COR-L47 (cell line): ENCODE measurements at regions not wholly inside any gene's neighbourhood (a gene's known extent, or its start where the extent isn't known, plus 50 kb on each side); places are given as distances from the start of the nearest gene placed in this dataset.

Source experiments
- DNase-seq: peaks from one replicate; lab custom pipeline; 2025; lab: John Stamatoyannopoulos, UW

DNA sequence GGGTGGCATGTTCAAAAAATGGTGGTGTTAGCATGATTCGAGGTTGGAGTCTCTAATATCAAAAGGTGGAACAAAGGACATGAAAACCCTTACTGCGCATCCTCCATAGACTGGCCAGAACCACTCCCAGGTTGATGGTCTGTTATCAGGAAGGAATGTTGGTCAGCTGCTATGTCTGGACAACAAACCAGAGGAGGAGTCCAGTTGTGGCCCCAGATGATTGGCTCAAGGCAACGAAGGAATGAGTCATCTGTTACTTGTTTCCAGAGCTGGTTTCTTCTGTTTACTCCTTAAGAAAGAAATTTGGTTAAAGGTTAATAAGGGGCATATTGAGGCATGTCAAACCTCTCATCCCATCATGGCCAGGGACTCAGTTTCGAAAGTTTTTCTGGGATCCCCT, 56.8 kb upstream of the GRIA4 start:
- DNase-seq, result no peak

DNA sequence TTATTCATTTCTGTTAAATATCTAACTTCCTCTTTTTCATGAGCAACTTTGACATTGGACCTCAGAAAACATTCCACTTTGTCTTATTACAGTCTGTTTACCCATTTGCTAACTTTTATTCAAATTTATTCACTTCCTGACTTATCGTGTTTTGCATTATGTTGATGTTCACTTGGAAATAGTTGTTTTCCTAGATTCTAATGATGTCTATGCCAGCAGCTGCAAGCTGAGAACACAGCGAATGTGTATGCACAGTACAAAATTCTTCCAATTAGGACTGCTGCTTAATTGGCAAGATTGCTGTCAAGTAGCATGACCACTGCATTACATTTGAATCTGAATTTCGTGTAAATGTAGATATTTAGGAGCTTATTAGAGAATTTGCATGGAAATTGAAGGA, 61.5 kb upstream of the GRIA4 start:
- DNase-seq, result no peak

DNA sequence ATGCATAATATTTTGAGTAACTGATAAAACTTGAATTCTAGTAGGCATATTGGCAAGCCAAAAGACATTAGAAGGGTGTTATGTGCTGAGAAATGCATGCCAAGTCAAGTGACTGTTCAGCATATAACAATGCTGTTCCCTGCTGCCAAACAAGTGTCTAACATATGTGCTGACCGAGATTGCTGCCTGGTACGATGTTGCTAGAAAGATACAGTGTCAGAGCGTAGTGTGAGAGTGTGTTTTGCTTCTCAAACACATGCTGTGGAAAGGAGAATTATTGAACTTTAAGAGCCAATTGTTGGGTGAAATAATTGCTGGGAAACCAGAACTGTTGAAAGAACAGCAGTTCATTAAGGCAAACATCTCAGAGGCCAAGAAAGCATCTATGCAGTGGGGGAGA, 71.3 kb upstream of the GRIA4 start:
- no peak for DNase-seq

DNA sequence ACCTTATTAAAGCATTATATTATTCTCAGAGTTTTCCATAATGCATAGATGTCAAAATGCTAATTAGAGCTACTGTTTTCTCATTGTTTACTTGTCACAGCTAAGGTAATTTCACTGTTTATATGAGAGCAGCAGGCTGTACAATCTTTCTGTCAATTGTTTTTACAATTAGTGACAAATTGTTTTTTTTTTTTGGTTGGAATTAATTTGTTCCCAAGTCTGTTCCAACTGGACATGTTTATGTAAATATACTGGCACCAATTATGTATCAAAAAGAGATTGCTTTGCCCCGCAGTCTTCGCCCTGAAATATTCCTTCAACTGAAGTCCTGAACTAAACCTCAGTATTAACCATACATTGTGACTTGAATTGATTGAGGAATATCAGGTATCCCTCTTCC, 72.3 kb upstream of the GRIA4 start:
- DNase-seq, result no peak

DNA sequence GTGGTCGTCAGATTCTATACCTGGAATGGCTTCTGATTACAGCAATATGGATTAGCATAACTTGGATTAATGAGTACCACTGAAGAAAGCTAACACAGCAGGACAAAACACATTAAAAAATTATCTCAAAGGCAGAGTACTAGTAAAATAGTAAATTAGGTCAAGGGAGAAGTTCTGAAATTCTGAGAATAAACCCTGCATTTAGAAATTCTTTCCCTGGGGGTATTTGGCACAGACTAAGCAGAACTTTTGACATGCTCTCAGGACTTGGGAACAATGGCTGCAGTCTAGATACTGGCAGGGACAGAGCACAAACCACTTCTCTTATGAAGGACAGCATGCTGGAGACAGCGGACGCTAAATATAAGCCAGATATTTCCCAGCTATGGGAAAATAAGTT, 85.6 kb upstream of the GRIA4 start:
- no peak for DNase-seq

DNA sequence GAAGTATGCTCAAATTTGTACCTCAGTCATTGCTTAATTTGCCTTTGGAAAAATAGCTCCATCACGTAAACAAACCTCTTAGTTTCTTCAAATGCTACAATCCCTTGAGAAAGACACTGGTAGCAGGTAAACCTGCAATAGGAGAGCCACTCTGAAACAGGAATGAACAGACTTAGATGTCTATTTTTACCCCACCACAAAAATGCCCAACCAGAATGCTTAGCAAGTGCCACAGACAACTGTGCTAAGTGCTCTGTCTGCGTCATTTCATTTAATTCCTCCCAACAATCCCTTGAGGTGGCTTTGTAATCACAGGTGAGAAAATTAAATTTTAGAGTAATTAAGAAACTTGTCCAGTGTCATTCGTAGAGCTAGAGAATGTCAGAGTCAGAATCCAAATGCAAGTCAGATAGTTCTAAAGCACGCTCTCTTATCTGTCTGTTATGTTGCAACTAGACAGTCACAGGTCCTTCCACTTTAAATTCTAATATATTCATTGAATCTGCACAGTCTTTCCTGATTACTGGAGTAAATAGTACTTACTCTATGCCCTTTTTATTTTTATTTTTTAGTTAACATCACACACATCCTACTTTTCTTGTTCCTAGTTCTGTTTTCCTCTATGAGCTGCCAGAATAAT, 89.0 kb upstream of the GRIA4 start:
- DNase-seq, result no peak

DNA sequence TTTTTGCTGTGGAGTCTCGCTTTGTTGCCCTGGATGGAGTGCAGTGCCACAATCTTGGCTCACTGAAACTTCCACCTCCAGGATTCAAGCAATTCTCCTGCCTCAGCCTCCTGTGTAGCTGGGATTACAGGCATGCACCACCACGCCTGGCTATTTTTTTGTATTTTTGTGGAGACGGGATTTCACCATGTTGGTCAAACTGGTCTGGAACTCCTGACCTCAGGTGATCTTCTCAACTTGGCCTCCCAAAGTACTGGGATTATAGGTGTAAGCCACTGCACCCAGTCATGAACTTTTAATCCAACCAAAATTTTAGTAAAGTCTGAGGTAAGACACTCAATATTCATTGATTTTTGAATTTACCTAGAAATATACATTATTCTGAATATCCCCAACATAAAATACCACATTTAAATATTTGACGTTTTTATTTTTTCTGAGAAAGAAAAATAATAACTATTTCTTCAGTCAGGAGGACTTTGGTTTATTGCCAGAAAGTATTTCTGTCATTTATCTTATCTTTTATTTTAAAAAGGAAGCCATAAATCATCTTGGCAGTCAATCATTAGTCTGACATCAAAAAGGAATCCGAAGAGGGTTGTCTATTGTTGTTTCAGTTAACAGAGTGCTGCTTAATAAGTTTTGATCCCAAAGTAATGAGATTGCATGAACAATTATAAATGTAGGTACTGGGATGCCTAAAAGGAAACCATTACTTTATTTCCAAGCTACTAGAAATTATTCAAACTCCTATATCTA, 102.2 kb upstream of the GRIA4 start:
- no peak for DNase-seq

DNA sequence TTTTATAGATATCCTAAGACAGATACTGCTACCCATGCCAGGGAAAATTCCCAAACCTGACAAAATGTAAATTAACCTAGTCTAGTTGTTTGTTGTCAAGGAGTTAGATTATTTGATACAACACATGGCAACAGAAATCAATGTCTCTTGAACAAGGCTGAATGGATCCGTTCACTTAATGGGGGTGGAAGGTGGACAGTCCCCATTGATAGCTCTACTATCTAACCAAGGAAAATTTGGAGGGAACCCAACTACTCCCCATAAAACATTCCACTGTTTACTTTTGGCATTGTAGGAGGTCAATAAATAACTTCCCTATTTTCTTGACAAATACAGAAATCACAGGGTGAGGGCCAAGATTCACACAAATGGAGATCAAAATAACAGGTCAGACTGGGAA, 117.9 kb upstream of the GRIA4 start:
- DNase-seq, result no peak

DNA sequence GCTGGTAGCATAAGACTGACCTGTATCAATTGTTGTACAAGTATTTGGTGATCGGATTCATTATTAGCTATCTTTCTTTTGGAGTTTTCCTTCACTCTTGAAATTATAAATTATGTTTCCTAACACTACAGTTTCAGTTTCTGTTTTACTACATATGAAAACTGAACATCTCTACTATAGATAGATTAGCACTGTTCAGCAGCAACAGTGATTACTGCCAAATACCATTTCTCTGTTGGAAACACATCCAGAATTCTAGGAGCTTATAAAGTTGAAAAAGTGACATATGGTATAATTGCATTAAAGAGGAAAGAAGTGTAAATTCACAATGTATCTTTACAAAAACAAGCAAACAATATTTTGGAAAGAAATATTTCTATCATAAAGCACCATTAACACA, 118.5 kb upstream of the GRIA4 start:
- no peak for DNase-seq

DNA sequence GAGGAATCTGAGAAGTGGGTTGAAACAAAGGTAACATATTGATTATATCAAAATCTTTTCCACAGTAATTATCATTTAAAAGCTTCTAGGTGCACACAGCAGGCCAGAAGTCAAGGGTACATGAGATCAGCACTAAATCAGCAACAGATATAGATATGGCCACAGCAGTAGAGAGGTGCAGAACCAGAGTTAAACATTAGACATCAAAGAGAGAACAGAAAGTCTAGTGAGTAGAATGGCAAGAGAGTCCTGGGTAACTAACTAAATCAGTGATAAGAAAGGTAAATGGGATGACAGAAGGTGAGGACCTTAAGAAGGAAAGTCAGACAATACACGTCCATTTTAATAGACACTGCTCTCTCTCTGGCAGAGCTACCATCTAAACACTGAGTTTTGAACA, 119.5 kb upstream of the GRIA4 start:
- no peak for DNase-seq

DNA sequence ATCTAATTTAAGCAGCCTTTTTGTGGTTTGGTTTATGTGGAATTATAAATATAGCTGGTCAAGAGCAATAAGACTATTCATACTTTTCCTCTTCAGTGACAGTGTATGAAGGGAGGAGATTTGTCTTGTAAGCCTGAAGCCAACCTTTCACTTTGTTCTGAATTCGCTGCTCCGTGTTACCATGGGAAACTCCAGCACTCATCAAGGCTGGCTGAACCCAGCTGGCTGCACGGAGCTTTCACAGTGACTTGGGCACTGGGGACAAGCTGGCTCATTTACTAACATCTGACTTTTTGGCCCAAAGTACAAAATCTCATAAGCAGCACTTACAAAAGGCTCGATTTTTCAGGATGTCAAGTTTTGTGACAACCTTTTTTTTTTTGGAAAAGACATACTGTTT, 120.4 kb upstream of the GRIA4 start:
- no peak for DNase-seq

DNA sequence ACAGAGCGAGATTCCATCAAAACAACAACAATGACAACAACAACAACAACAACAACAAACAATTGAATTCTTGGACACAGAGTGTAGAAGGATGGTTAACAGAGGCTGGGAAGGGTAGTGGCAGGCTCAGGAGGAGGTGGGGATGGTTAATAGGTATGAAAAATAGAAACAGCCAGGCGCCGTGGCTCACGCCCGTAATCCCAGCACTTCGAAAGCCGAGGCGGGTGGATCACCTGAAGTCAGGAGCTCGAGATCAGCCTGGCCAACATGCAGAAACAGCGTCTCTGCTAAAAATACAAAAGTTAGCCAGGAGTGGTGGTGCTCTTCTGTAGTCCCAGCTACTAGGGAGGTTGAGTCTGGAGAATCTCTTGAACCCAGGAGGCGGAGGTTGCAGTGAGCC, 122.9 kb upstream of the GRIA4 start:
- DNase-seq, result no peak

DNA sequence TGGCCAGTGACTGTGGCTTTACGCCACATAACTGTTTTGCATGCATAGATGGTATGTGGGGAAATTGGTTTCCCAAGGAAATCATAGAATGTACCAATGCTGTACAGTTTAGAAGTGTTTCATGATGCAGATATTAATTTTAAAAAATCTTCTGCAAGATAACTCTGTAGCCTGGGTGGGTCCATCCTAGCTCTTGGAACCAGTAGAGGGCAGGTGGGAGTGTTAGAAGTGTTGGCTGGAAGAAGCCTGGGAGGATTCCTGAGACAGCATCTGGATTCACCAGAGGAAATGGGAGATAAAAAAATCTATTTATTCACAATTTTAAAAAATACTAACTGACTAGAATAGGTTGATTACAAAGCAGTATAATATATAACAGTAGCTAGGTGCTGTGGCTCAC, 139.9 kb upstream of the GRIA4 start:
- no peak for DNase-seq

DNA sequence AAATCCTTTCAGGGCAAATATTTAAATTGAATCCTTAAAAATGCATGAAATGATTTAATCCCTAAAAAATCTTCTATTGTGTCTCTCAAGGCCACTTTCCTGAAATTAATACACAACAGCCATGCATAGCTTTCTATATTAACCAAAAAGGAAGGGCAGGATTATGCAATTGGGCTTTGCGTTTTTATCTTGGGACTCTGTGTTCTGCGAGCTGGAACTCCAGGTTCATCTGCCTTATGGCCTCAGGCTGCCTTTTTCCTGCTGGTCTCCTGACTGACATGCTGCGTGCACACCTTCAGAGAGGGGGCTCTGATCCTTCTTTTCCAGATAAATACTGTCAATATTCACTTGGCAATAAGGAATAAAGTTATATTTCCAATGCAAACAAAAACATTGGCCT, 141.7 kb upstream of the GRIA4 start:
- DNase-seq, result no peak

DNA sequence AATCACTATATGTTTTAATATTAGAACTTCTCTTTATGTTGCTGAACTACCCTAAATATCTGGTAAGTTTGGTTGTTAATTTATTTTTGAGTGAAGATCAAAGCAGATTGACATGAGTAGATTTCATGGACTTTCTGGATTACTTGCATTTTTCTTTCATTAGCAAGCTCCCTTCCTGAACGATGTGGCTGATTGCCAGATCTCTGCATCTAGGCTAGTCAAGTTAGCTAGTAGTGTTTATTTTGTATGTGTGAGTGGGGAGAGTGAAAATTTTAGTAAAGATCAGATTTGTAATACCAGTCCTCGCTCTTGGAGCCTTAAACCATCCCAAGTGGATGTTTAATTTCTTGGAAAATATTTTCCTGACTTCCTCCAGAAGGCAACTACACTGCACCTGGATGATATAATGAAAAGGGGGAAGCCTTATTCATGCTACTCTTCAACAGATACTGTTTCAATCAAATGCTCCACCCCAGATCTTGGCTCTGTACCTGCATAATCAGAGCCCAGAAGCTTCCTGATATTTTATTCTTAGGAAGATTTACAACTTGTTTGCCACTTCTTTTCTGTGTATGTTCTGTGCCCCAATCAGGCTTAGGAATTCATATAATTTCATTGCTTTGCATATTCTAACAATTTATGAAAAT, 143.2 kb upstream of the GRIA4 start:
- DNase-seq, result no peak

DNA sequence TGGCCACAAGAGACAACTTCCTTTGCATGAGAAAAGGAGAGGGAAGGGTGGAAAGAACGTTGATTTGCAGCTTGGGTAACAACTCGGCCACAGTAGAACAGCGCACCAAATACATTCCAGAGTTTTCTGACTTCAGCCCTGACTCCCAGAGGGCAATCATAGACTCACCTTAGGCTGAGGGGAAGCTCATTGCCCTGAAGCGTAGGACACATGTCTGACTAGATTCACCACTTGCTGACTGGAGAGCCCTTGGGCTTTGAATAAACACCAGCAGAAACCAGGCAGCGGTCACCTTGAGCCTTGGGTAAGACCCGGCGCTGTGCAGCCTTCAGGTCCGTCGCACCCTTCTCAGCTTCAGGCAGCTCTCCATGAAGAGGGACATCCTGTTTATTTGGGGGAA, 151.8 kb upstream of the GRIA4 start:
- no peak for DNase-seq

DNA sequence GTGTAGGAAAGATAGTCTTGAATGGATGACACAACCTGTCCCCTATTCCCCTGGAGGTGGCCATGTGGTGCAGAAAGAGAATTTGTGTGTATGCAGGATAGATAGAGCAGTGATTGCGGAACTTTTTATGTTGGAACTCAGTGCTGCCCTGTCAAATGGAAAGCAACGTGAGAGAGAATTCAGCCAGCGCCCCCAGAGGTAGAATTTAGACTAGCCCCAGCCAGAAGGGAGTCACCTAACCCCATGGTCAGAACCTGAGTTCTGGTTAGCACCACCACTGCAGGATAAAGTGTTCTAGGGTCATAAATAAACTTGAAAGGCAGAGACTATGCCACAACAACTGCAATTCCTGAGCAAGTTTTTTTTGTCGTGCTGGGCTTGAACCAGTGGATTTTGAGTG, 152.9 kb upstream of the GRIA4 start:
- no peak for DNase-seq

DNA sequence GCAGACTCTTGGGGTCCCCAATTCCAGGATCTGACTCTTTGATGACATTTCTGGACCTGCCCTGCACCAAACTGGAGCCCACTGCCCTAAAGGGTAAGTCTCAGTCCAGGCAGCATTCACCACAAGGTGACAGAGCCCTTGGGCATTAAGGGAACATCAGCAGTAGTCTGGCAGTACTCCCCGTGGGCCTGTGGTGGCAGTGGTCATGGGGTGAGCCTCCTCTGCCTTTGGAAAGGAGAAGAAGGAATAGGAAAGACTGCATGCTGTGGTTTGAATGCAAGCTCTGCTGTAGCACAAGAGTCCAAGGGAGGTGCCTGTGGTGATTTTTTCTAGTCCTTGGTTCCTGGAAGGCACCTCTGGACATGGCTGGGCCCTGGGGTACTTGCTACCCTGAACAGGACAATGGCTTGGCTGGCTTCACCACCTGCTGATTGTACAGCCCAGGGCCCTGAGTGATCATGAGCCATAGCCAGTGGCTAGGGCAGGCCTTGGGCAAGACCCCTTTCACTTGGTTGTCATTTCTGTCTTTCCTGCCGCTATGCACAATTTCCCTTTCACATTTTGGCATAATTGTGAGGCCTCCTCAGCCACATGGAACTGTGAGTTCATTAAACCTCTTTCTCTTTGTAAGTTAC, 160.7 kb upstream of the GRIA4 start:
- DNase-seq, result no peak

DNA sequence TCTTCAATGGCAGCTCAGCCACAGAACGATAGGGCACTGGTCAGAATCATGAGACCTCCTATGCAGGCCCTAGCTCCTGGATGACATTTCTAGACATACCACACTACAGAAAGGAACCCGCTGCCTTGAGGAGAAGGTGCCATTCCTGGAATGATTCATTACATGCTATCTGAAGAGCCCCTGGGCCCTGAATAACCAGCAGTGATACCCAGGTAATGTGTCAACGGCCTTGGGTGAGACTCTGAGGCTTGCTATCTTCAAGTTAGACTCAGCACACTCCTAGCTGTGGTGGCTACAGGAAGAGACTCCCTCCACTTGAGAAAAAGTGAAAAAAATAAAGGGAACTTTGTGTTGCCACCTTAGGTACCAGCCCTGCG, 161.2 kb upstream of the GRIA4 start:
- no peak for DNase-seq

DNA sequence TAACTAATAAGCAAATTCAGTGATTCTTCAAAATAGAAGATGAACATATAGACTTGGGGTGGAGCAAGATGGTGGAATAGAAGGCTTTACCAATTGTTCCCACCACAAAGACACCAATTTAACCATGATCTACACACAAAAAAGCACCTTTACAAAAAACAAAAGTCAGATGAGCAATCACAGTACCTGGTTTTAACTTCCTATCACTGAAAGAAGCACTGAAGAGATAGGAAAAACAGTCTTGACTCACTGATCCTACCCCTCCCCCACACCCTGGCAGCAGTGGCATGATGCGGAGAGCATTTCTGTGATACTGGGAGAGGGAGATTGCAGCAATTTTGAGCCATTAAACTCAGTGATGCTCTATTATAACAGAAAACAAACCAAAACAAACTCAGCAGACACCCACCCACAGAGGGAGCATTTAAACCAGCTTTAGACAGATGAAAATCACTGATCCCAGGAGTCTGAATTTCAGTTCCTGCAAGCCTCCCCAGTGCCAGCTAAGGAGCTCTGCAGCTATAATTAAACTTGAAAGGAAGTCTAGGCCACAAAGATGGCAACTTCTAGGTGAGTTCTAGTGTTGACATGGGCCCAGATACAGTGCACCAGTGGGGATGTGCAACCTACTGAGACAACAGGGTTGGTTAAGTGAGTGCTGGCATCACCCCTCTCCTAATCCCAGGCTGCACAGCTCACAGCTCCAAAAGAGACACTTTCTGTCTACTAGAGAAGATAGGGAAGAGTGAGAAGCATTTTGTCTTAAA, 161.8 kb upstream of the GRIA4 start:
- DNase-seq, result no peak

DNA sequence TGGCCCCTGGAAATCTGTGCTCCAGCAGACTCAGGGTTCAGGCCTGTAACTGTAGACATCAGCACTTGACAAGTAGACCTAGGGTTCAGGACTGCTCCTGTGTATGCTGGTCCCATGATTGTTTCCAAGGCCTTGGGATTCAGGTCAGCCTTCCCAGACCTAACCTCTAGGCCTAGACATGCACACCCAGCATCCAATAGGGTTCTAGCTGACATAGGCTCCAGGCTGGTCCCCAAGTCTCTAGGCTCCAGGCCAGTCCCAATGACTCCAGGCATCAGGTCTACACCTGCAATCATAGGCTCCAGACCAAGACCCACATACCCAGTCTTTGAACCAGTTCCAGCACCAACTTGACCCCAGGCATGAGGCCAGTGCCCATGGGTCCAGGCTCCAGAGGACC, 166.2 kb upstream of the GRIA4 start:
- no peak for DNase-seq

DNA sequence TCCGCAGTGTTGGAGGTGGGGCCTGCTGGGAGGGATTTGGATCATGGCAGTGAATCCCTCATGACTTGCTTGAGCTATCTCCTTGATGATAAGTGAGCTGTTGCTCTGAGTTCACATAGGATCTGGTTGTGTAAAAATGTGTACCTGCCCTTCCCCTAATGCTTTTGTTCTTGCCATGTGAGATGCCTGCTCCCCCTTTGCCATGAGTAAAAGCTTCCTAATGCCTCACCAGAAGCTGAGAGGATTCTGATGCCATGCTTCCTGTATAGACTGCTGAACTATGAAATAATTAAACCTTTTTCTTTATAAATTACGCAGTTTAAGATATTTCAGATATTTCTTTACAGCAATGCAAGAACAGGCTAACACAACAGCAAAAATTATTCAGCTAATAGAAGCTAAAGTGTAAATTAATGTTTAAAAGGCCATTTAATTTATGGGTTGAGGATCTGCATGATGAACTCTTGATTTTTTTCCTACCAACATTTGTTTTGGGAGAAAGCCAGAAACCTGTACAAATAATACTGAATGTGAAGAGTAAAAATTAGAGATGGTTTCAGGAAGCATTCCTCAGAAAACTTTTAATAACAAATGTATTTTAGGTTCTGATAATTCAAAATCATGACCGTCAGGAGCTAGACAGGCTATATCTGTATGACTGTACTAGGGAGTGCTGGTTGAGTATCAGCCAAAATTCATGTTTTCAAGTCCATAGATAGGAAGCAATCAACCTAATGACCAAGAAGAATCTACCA, 177.5 kb upstream of the GRIA4 start:
- DNase-seq, result no peak
